ENCODE measurements at regions not wholly inside any gene's neighbourhood (a gene's known extent, or its start where the extent isn't known, plus 50 kb on each side); places are given as distances from the start of the nearest gene placed in this dataset.

DNA sequence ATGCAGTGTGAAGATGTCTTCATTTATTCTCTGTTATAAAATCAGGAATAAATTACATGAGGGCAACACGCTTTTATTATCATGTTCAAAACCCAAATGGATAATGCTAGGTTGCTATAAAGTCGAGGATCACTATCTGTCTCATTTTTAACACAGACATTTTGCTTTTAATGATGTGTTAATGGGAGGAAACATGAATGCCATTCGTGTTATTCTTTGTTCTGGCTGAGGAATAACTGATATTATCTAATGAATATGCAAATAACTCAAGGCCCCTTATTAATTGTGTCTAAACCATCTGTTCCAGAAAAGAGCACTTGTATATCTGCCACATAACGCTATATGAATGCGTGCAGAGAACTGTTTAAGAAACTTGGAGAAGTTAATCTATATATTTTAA, 576.1 kb downstream of the DCDC2C start:
- intact Hi-C loops (cut with micrococcal nuclease; ENCODE audit: unreplicated experiment), result loop anchor here (10.0 kb wide), 1 partner anchor 325 kb away; no protein-coding TSS in a partner anchor
- peaks cover 6% of the 10 kb centered on the region for H3K9me3 Mint-ChIP-seq (ENCODE audit: unreplicated experiment)
- TF ChIP-seq, protein P1, sequence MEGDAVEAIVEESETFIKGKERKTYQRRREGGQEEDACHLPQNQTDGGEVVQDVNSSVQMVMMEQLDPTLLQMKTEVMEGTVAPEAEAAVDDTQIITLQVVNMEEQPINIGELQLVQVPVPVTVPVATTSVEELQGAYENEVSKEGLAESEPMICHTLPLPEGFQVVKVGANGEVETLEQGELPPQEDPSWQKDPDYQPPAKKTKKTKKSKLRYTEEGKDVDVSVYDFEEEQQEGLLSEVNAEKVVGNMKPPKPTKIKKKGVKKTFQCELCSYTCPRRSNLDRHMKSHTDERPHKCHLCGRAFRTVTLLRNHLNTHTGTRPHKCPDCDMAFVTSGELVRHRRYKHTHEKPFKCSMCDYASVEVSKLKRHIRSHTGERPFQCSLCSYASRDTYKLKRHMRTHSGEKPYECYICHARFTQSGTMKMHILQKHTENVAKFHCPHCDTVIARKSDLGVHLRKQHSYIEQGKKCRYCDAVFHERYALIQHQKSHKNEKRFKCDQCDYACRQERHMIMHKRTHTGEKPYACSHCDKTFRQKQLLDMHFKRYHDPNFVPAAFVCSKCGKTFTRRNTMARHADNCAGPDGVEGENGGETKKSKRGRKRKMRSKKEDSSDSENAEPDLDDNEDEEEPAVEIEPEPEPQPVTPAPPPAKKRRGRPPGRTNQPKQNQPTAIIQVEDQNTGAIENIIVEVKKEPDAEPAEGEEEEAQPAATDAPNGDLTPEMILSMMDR (IDR thresholded peaks at IDR 0.05; ENCODE audit: insufficient read depth in 1 of 2, low read depth in 1 of 2, low read length in 1 of 2, severe bottlenecking in 1 of 2, unreplicated experiment in 1 of 2), result no peak

DNA sequence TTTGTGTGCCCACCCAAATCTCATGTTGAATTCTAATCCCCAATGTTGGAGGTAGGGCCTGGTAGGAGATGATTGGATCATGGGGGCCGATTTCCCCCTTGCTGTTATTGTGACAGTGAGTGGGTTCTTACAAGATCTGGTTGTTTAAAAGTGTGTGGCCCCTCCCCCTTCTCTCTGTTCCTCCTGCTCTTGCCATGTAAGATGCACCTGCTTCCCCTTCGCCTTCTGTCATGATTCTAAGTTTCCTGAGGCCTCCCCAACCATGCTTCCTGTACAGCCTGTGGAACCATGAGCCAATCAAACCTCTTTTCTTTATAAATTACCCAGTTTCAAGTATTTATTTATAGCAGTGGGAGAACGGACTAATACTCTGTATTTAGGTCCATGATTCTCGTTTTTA, 588.1 kb downstream of the DCDC2C start:
- Histone ChIP-seq H3K9me3 (no peaks in the 10 kb centered on the region), H3K36me3 (ENCODE audit: control insufficient read depth, insufficient read depth, low read length) (no peaks in the 10 kb centered on the region), H3K27me3 (replicated peaks; ENCODE audit: control insufficient read depth, insufficient read depth, low read length) (no peaks in the 10 kb centered on the region), H3K4me1 (no peaks in the 10 kb centered on the region), H3K4me3 (ENCODE audit: low read depth, low read length) (no peak overlapping the region)
- no peaks in the 10 kb centered on the region for H3K4me1 Mint-ChIP-seq (ENCODE audit: low read depth, unreplicated experiment)
- H3K9me3 Mint-ChIP-seq (ENCODE audit: unreplicated experiment), result peaks cover 10% of the 10 kb centered on the region
- BruUV-seq (replicated peaks), result no TSS peak
- TF ChIP-seq, protein P1 (IDR thresholded peaks at IDR 0.05; ENCODE audit: insufficient read depth in 1 of 2, low read depth in 1 of 2, low read length in 1 of 2, severe bottlenecking in 1 of 2, unreplicated experiment in 1 of 2), result no peak
- intact Hi-C loops (cut with micrococcal nuclease; ENCODE audit: unreplicated experiment), result no loop called here
- no peaks in the 10 kb centered on the region for H3K36me3 Mint-ChIP-seq (ENCODE audit: insufficient read depth, unreplicated experiment)
- no peak overlapping the region for H3K27ac Mint-ChIP-seq (ENCODE audit: unreplicated experiment)
- no peak overlapping the region for H3K4me3 Mint-ChIP-seq (ENCODE audit: unreplicated experiment)
- CTCF ChIA-PET, result no interaction called here
- peaks cover 4% of the 10 kb centered on the region for H3K27me3 Mint-ChIP-seq (ENCODE audit: insufficient read depth, unreplicated experiment)
- POLR2A ChIA-PET, result no interaction called here
- no peak for DNase-seq

More for the DNA sequence above, 576.1 kb downstream of the DCDC2C start:
- Histone ChIP-seq H3K4me1 (no peaks in the 10 kb centered on the region), H3K27me3 (replicated peaks; ENCODE audit: control insufficient read depth, insufficient read depth, low read length) (no peaks in the 10 kb centered on the region), H3K36me3 (ENCODE audit: control insufficient read depth, insufficient read depth, low read length) (no peaks in the 10 kb centered on the region), H3K9me3 (no peaks in the 10 kb centered on the region), H3K4me3 (ENCODE audit: low read depth, low read length) (no peak overlapping the region)
- Mint-ChIP-seq H3K27me3 (ENCODE audit: insufficient read depth, unreplicated experiment) (peaks cover 3% of the 10 kb centered on the region), H3K4me3 (ENCODE audit: unreplicated experiment) (no peak overlapping the region), H3K4me1 (ENCODE audit: low read depth, unreplicated experiment) (no peaks in the 10 kb centered on the region), H3K36me3 (ENCODE audit: insufficient read depth, unreplicated experiment) (no peaks in the 10 kb centered on the region), H3K27ac (ENCODE audit: unreplicated experiment) (no peak overlapping the region)
- POLR2A ChIA-PET, result no interaction called here
- DNase-seq, result no peak
- BruUV-seq (replicated peaks), result no TSS peak
- CTCF ChIA-PET, result no interaction called here

DNA sequence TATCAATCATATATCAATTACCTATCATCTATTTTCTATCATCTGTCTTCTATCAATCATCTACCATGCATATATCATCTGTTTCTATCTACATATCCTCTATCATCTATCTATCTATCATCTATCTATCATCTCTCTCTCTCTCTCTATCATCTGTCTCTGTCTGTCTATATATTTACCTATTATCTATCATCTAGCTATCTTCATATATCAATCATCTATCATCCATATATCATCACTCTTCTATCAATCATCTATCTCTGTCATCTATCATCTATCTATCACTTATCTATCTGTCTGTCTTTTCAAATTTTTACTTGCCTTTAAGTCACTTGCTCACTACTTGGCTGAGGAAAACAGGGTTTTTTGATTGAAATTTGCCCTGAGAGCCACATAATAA, 592.3 kb downstream of the DCDC2C start:
- no peak for DNase-seq
- peaks cover 10% of the 10 kb centered on the region for H3K9me3 Mint-ChIP-seq (ENCODE audit: unreplicated experiment)
- H3K36me3 ChIP-seq (ENCODE audit: control insufficient read depth, insufficient read depth, low read length), result no peaks in the 10 kb centered on the region
- ChIA-PET CTCF (no interaction called here), POLR2A (no interaction called here)
- H3K4me1 Mint-ChIP-seq (ENCODE audit: low read depth, unreplicated experiment), result no peaks in the 10 kb centered on the region
- H3K27ac Mint-ChIP-seq (ENCODE audit: unreplicated experiment), result no peak overlapping the region
- no peaks in the 10 kb centered on the region for H3K36me3 Mint-ChIP-seq (ENCODE audit: insufficient read depth, unreplicated experiment)
- H3K4me3 ChIP-seq (ENCODE audit: low read depth, low read length), result no peak overlapping the region
- no TSS peak for BruUV-seq (replicated peaks)
- H3K4me3 Mint-ChIP-seq (ENCODE audit: unreplicated experiment), result no peak overlapping the region
- H3K27me3 ChIP-seq (replicated peaks; ENCODE audit: control insufficient read depth, insufficient read depth, low read length), result no peaks in the 10 kb centered on the region; the same call in 1 of the 2 replicates
- TF ChIP-seq, protein P1 (IDR thresholded peaks at IDR 0.05; ENCODE audit: insufficient read depth in 1 of 2, low read depth in 1 of 2, low read length in 1 of 2, severe bottlenecking in 1 of 2, unreplicated experiment in 1 of 2), result no peak
- no peaks in the 10 kb centered on the region for H3K4me1 ChIP-seq
- intact Hi-C loops (cut with micrococcal nuclease; ENCODE audit: unreplicated experiment), result no loop called here
- no peaks in the 10 kb centered on the region for H3K9me3 ChIP-seq
- peaks cover 4% of the 10 kb centered on the region for H3K27me3 Mint-ChIP-seq (ENCODE audit: insufficient read depth, unreplicated experiment)

Measured in Caco-2 (cell line).